ENCODE measurements at regions not wholly inside any gene's neighbourhood (a gene's known extent, or its start where the extent isn't known, plus 50 kb on each side); places are given as distances from the start of the nearest gene placed in this dataset.
"Not testable (repeated sequence)": the region's sequence is repeated elsewhere in the genome, so short reads cannot be mapped to it uniquely, and the experiment has no call there.

DNA sequence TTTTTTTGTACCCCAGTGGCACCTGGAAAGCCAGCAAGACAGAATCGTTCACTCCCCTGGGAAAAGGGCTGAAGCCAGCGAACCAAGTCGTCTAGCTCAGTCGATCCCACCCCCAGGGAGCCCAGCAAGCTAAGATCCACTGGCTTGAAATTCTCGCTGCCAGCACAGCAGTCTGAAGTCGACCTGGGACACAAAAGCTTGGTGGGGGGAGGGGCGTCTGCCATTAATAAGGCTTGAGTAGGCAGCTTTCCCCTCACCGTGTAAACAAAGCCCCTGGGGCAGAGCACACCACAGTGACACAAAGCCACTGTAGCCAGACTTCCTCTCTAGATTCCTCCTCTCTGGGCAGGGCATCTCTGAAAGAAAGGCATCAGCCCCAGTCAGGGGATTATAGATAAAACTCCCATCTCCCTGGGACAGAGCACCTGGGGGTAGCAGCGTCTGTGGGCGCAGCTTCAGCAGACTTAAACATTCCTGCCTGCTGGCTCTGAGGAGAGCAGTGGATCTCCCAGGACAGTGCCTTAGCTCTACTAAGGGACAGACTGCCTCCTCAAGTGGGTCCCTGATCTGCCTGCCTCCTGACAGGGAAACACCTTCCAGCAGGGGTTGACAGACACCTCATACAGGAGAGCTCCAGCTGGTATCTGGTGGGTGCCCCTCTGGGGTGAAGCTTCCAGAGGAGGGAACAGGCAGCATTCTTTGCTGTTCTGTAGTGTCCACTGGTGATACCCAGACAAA lies 97.4 kb downstream of the TBR1 start:
- DNase-seq; H3K36me3 Mint-ChIP-seq; ATAC-seq; H3K36me3 ChIP-seq (ENCODE audit: control insufficient read depth, insufficient read depth, low read length); H3K4me1 Mint-ChIP-seq; H3K4me1 ChIP-seq (ENCODE audit: control insufficient read depth, insufficient read depth, low read length); intact Hi-C loops (cut with micrococcal nuclease); H3K9me3 ChIP-seq (ENCODE audit: control insufficient read depth, insufficient read depth, low read length); H3K27ac Mint-ChIP-seq; H3K27ac ChIP-seq (ENCODE audit: low read length); H3K4me3 ChIP-seq (ENCODE audit: low read length); H3K27me3 Mint-ChIP-seq (ENCODE audit: low read depth in 2 of 2); H3K4me3 Mint-ChIP-seq; H3K27me3 ChIP-seq (ENCODE audit: control insufficient read depth, insufficient read depth, low read length); H3K9me3 Mint-ChIP-seq: not testable (repeated sequence)
- WGBS (ENCODE audit: insufficient coverage) = 83% methylated on average over 8 of the region's 10 CpGs

- no peak for DNase-seq
- Histone ChIP-seq H3K4me3 (ENCODE audit: low read length) (no peak overlapping the region), H3K27me3 (ENCODE audit: control insufficient read depth, insufficient read depth, low read length) (no peaks in the 10 kb centered on the region), H3K27ac (ENCODE audit: low read length) (no peak overlapping the region), H3K36me3 (ENCODE audit: control insufficient read depth, insufficient read depth, low read length) (no peaks in the 10 kb centered on the region), H3K4me1 (ENCODE audit: control insufficient read depth, insufficient read depth, low read length) (no peaks in the 10 kb centered on the region), H3K9me3 (ENCODE audit: control insufficient read depth, insufficient read depth, low read length) (peaks cover 4% of the 10 kb centered on the region)
- Mint-ChIP-seq H3K9me3 (peaks cover 6 to 10% of the 10 kb centered on the region in 2 donors), H3K4me3 (no peak overlapping the region), H3K4me1 (no peaks in the 10 kb centered on the region), H3K27me3 (ENCODE audit: low read depth in 2 of 2) (no peaks in the 10 kb centered on the region), H3K36me3 (peaks cover 8% of the 10 kb centered on the region), H3K27ac (no peak overlapping the region)
- TF ChIP-seq, protein P1, sequence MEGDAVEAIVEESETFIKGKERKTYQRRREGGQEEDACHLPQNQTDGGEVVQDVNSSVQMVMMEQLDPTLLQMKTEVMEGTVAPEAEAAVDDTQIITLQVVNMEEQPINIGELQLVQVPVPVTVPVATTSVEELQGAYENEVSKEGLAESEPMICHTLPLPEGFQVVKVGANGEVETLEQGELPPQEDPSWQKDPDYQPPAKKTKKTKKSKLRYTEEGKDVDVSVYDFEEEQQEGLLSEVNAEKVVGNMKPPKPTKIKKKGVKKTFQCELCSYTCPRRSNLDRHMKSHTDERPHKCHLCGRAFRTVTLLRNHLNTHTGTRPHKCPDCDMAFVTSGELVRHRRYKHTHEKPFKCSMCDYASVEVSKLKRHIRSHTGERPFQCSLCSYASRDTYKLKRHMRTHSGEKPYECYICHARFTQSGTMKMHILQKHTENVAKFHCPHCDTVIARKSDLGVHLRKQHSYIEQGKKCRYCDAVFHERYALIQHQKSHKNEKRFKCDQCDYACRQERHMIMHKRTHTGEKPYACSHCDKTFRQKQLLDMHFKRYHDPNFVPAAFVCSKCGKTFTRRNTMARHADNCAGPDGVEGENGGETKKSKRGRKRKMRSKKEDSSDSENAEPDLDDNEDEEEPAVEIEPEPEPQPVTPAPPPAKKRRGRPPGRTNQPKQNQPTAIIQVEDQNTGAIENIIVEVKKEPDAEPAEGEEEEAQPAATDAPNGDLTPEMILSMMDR (IDR thresholded peaks at IDR 0.05) = no peak
- intact Hi-C loops (cut with micrococcal nuclease) = no loop called here
- ATAC-seq = no peak
These were observed 101.4 kb upstream of the SLC4A10 start for GRCh38 chr2:161522796-161523195.

- TF ChIP-seq, protein P1 (IDR thresholded peaks at IDR 0.05) = no peak
- no peak overlapping the region for H3K4me3 ChIP-seq (ENCODE audit: low read length)
- no peaks in the 10 kb centered on the region for H3K27me3 ChIP-seq (ENCODE audit: control insufficient read depth, insufficient read depth, low read length)
- no peaks in the 10 kb centered on the region for H3K4me1 ChIP-seq (ENCODE audit: control insufficient read depth, insufficient read depth, low read length)
- H3K9me3 ChIP-seq (ENCODE audit: control insufficient read depth, insufficient read depth, low read length) = no peaks in the 10 kb centered on the region
- Mint-ChIP-seq H3K9me3 (peaks cover 6 to 12% of the 10 kb centered on the region in 2 donors), H3K4me3 (no peak overlapping the region), H3K27me3 (ENCODE audit: low read depth in 2 of 2) (no peaks in the 10 kb centered on the region), H3K4me1 (no peaks in the 10 kb centered on the region), H3K27ac (no peak overlapping the region), H3K36me3 (peaks cover 11% of the 10 kb centered on the region)
- intact Hi-C loops (cut with micrococcal nuclease) = no loop called here
- 97% methylated on average over 1 of the region's 1 CpG for WGBS (ENCODE audit: insufficient coverage)
- DNase-seq (no peak), ATAC-seq (no peak)
- no peak overlapping the region for H3K27ac ChIP-seq (ENCODE audit: low read length)
- no peaks in the 10 kb centered on the region for H3K36me3 ChIP-seq (ENCODE audit: control insufficient read depth, insufficient read depth, low read length)
These were observed 91.0 kb upstream of the SLC4A10 start for GRCh38 chr2:161533218-161533617.

DNA sequence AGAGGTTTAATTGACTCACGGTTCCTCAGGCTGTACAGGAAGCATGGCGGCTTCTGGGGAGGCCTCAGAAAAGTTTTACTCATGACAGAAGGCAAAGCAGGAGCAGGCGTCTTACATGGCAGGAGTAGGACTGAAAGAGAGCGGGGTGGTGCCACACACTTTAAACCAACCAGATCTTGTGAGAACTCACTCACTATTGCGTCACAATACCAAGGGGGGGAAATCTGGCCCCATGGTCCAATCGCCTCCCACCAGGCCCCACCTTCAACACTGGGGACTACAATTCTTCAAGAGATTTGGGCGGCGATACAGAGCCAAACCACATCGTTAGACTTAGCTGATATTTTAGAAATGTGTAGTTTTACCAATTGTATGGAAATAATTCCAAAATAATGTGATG lies 77.6 kb upstream of the SLC4A10 start:
- H3K4me3 Mint-ChIP-seq = no peak overlapping the region
- H3K4me1 Mint-ChIP-seq = no peaks in the 10 kb centered on the region
- 95% methylated on average over 8 of the region's 9 CpGs for WGBS (ENCODE audit: insufficient coverage)
- TF ChIP-seq, protein P1 (IDR thresholded peaks at IDR 0.05) = no peak
- Histone ChIP-seq H3K27me3 (ENCODE audit: control insufficient read depth, insufficient read depth, low read length) (no peaks in the 10 kb centered on the region), H3K4me1 (ENCODE audit: control insufficient read depth, insufficient read depth, low read length) (no peaks in the 10 kb centered on the region), H3K4me3 (ENCODE audit: low read length) (no peak overlapping the region), H3K27ac (ENCODE audit: low read length) (no peak overlapping the region), H3K36me3 (ENCODE audit: control insufficient read depth, insufficient read depth, low read length) (no peaks in the 10 kb centered on the region), H3K9me3 (ENCODE audit: control insufficient read depth, insufficient read depth, low read length) (no peaks in the 10 kb centered on the region)
- H3K27me3 Mint-ChIP-seq (ENCODE audit: low read depth in 2 of 2) = no peaks in the 10 kb centered on the region
- H3K27ac Mint-ChIP-seq = no peak overlapping the region
- intact Hi-C loops (cut with micrococcal nuclease) = no loop called here
- no peaks in the 10 kb centered on the region for H3K36me3 Mint-ChIP-seq
- no peak for ATAC-seq
- no peaks in the 10 kb centered on the region for H3K9me3 Mint-ChIP-seq
- DNase-seq = no peak

All from natural killer cell (primary cell).